HL-60/S4 (cell line): ENCODE measurements at regions not wholly inside any gene's neighbourhood (a gene's known extent, or its start where the extent isn't known, plus 50 kb on each side); places are given as distances from the start of the nearest gene placed in this dataset.

Experiments used
- in situ Hi-C: fragments of 300-500 bp; cut with MboI; formaldehyde crosslinking; loops from 2 replicates; pipeline ENCODE4 v1.14.3; 2022; ENCODE audit warnings: low sequenced_read_pairs

GRCh38 chr10:118193642-118194041, 146.9 kb upstream of the RAB11FIP2 start:
- in situ Hi-C loops: no loop called here

GRCh38 chr10:118181021-118181420, 134.3 kb upstream of the RAB11FIP2 start:
- in situ Hi-C loops: no loop called here

- in situ Hi-C loops: no loop called here
These were observed 128.4 kb upstream of the RAB11FIP2 start for GRCh38 chr10:118175148-118175547.

GRCh38 chr10:118173296-118173695, 126.6 kb upstream of the RAB11FIP2 start:
- in situ Hi-C loops: no loop called here

- in situ Hi-C loops: no loop called here
These were observed 125.1 kb upstream of the RAB11FIP2 start for GRCh38 chr10:118171861-118172260.

- in situ Hi-C loops: no loop called here
These were observed 120.4 kb upstream of the RAB11FIP2 start for GRCh38 chr10:118167056-118167700.

GRCh38 chr10:118163217-118163616, 116.5 kb upstream of the RAB11FIP2 start:
- in situ Hi-C loops: no loop called here

- in situ Hi-C loops: no loop called here
These were observed 114.9 kb upstream of the RAB11FIP2 start for GRCh38 chr10:118161461-118162246.

GRCh38 chr10:118153287-118153686, 106.5 kb upstream of the RAB11FIP2 start:
- in situ Hi-C loops: no loop called here

GRCh38 chr10:118151461-118151860, 104.7 kb upstream of the RAB11FIP2 start:
- in situ Hi-C loops: no loop called here

- in situ Hi-C loops: no loop called here
These were observed 101.5 kb upstream of the RAB11FIP2 start for GRCh38 chr10:118148247-118148646.

- in situ Hi-C loops: no loop called here
These were observed 98.5 kb upstream of the RAB11FIP2 start for GRCh38 chr10:118145256-118145655.

GRCh38 chr10:118141471-118141870, 94.7 kb upstream of the RAB11FIP2 start:
- in situ Hi-C loops: no loop called here

- in situ Hi-C loops: no loop called here
These were observed 92.6 kb upstream of the RAB11FIP2 start for GRCh38 chr10:118139321-118139720.

GRCh38 chr10:118128675-118129074, 81.9 kb upstream of the RAB11FIP2 start:
- in situ Hi-C loops: no loop called here

- in situ Hi-C loops: no loop called here
These were observed 72.0 kb upstream of the RAB11FIP2 start for GRCh38 chr10:118118716-118119115.

- in situ Hi-C loops: no loop called here
These were observed 70.1 kb upstream of the RAB11FIP2 start for GRCh38 chr10:118116715-118117449.

- in situ Hi-C loops: no loop called here
These were observed 69.6 kb upstream of the RAB11FIP2 start for GRCh38 chr10:118116362-118116714.

- in situ Hi-C loops: no loop called here
These were observed 69.0 kb upstream of the RAB11FIP2 start for GRCh38 chr10:118115701-118116100.

- in situ Hi-C loops: no loop called here
These were observed 68.3 kb upstream of the RAB11FIP2 start for GRCh38 chr10:118114992-118115391.

- in situ Hi-C loops: no loop called here
These were observed 65.9 kb upstream of the RAB11FIP2 start for GRCh38 chr10:118112543-118113125.
